Neural cell (in vitro differentiated cells): ENCODE measurements at regions not wholly inside any gene's neighbourhood (a gene's known extent, or its start where the extent isn't known, plus 50 kb on each side); places are given as distances from the start of the nearest gene placed in this dataset.

Experiments used
- CTCF ChIP-seq: fragments of 450-650 bp; IDR thresholded peaks from 2 replicates; pipeline ENCODE4 v1.5.1; 2014; ENCODE audit warnings: antibody characterized with exemption, mild to moderate bottlenecking, moderate library complexity; ENCODE audit not compliant: poor library complexity, severe bottlenecking
- EZH2 ChIP-seq: fragments of 200-600, 300-800 bp; shearing (Covaris generic), sonication (generic); IDR thresholded peaks from 2 replicates; pipeline ENCODE4 v1.6.1; 2014; ENCODE audit warnings: antibody characterized with exemption, low read length, borderline replicate concordance, mild to moderate bottlenecking; ENCODE audit not compliant: insufficient read depth, poor library complexity, severe bottlenecking
- SMC3 ChIP-seq: fragments of 450-650 bp; conservative IDR thresholded peaks from 2 replicates; pipeline ENCODE4 v1.6.1; 2014; ENCODE audit warnings: antibody characterized with exemption, mild to moderate bottlenecking, moderate library complexity; ENCODE audit not compliant: poor library complexity

GRCh38 chr3:115254492-115255196 is 107.6 kb upstream of the ZBTB20 start:
- no peak for TF ChIP-seq CTCF
- no peak for TF ChIP-seq SMC3
- no peak for TF ChIP-seq EZH2
